Middle frontal gyrus (tissue), 1 donor: ENCODE measurements at regions not wholly inside any gene's neighbourhood (a gene's known extent, or its start where the extent isn't known, plus 50 kb on each side); places are given as distances from the start of the nearest gene placed in this dataset.

ENCODE experiments used
- DNase-seq: peaks from one replicate; pipeline ENCODE4 v3.0.0-alpha.2; 2015; ENCODE audit warnings: low spot score; ENCODE audit errors: extremely low spot score

DNA sequence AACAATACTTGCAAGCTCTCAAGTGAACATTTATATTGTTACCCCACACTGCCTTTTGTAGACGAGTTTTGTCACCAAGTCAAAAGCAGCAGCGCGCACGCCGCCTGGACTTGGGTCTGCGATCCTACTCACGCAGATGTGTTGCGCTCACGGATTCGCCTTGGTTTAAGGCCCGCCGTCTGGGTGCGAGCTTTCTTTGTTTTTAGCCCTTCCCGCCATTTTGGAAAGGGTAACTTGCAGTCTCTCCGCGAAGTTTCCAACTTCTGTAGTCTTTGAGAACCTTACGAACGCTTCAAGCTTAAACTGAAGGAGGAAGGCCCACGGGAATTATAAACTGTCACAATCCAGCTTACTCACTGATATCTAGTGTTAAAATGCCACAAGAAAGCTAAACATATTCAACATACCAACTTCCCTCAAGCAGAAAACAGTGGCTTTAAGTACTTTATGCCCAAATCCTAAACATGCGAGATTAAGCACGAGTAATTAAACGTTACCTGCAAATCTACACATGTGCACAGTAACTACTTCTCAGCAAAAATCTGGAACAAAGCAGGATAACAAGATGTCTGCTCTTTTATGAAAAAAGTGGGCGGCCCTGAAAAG, 80.4 kb upstream of the BTN3A2 start:
- DNase-seq: no peak

DNA sequence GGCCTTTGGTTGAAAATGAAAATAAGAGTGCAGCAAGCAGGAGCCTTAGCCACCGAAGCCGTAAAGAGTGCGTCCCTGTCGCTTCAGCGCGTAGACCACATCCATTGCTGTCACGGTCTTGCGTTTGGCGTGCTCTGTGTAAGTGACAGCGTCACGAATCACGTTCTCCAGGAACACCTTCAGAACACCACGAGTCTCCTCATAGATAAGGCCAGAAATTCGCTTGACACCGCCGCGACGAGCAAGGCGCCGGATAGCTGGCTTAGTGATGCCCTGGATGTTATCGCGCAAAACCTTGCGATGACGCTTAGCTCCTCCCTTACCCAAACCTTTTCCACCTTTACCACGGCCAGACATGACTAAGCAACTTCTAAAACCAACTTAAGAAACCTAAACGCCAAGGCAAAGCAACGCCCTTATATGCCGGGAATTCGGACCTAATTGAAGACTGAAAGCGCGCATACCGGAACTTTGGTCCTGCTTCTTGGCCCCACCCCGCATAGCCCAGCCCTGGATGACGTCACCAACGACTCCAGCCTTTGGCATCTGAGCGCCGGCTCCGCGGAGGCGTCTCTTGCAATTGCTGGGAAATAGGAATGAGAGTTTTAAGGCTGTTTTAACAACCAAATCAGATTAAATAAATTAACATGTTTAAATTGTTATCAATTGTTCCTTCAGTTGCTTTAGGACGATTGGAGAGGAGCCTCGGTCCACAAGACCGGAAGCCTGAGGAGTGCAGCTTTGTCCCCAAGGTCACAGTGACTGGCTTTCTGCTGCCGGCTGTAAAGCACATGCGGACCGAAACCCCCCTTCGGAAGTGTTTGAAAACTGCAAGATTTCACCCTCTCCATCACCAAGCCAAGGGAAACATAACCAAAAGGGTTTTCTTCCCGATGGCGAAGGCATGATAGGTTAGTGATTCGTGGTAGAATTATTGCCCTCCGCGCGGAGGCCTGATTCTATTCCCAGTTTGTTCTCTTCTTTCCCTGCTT, 79.6 kb upstream of the BTN3A2 start:
- peak; percentile 92 for DNase-seq

DNA sequence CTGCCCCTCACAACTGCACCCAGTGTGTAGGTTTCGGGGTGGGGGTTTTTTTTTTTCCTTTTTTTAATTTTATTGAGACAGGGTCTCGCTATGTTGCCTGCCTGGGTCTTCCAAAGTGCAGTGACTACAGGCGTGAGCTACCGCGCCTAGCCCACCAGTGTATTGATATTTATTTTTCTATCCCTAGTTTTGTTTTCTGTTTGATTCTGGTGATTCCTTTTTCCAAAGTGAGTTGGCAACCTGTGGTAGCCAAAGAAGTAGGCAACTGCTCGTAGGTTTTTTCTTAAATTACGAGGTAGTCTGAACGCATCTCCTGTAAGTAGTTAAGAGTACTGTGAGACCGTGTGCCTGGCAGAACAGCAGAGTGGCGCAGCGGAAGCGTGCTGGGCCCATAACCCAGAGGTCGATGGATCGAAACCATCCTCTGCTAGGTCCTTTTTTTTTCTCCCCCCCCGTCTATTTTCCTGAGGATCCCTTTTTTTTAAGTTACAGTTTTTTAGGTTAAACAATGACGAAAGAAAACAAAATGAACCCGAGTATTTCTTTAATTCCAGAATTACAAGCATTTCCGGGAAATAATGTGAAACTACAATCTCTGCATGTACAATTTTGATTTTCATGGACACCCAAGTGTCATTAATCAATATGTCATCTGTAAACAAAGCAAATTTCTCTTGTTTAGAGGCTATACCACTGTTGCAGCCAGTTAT, 78.7 kb upstream of the BTN3A2 start:
- peak; percentile 77 for DNase-seq

DNA sequence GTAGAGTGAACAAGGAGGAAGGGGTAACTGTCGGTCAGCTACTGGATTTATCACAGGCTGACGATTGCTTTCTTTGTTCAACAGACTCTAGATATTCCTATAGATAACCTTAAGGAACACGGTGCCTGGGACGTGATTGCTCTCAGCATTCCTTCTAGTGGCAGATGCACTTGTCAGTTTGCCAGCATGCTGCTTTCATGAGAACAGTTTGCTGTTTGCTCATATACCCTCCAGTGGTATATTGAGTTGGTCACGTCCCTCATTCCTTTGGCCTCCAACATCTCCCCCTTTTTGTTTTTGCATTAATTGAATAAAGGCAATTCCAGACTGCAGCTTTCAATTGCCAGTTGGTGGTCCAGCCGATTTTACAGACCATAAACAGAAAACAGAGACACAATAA, 76.8 kb upstream of the BTN3A2 start:
- no peak for DNase-seq

DNA sequence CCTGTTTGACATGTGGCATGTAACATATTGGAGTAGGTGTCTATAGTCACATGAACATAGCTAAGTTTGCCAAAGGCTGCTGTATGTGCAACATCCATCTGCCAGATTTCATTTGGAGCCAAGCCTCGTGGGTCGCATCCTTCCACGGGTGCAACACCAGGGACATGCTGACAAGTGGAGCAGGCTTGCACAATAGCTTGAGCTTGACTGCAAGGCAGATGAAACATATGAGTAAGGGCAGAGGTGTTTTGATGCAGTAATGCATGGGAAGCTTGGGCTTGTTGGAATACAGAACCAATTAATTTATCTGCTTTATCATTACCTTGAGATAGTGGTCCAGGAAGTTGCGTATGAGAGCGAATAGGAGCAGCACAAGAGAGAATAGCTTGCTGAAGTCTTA, 74.1 kb upstream of the BTN3A2 start:
- no peak for DNase-seq

DNA sequence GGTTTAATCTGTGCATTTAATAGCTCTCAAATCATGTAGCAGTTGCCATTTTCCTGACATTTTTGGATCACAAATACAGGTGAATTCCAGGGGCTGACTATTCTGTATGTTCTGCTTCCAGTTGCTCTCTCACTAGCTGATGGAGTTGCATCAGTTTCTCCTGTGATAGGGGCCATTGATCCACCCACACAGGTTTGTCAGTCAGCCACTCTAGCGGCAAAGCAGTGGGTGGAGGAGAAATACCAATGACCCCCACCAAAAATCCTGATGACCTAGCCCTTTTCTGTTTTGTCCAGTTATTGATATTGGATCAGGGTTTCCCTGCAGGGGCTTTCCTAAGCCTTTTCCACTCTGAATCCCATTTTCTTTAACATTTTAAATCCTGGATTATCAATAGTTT, 72.3 kb upstream of the BTN3A2 start:
- DNase-seq: no peak

DNA sequence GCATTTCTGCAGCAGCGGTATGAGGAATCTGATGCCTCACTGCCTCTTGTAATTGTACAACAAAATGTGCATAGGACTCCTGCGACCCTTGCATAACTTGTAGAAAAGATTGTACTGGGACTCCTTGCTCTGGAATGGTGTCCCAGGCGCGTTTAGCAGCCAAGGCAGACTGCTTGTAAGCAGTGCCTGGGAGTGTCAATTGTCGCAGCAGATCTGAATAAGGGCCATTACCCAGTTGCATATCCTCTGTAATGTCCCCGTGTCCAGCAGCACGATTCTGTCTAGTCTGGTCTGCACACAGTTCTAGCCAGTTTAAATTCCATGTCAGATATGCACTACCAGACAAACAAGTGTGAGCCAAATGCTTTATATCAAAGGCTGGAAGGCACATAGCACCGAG, 70.7 kb upstream of the BTN3A2 start:
- DNase-seq: no peak

DNA sequence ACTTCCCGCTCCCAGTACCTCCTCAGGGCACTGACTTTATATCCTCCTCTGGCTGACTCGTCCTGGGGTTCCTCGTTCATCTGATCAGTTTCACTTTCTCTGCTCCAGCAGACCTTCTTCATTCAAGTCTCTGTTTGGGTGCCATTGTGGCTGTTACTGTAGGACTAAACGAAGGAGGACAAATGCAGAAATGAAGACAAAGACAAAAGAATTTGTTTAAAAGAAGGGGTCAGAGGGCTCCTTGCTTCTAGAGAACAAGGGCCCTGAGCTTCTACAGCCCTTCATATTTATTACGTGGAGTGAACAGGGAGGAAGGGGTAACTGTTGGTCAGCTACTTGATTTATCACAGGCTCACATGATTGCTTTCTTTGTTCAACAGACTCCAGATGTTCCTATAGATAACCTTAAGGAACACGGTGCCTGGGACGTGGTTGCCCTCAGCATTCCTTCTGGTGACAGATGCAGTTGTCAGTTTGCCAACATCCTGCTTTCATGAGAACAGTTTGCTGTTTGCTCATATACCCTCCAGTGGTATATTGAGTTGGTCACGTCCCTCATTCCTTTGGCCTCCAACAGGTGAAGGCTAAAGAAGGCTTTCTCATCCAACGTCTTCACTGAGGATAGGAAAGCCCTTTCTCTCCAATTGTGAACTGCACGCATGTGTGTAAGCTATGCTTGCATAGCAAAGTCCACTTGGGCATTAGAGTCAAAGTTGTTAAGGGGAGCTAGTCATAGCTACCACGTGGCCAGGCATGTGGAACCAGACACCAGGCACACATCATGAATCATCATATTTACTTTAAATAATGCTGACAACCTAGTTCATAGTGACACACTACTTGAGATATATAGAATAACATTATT, 69.1 kb upstream of the BTN3A2 start:
- DNase-seq: no peak

DNA sequence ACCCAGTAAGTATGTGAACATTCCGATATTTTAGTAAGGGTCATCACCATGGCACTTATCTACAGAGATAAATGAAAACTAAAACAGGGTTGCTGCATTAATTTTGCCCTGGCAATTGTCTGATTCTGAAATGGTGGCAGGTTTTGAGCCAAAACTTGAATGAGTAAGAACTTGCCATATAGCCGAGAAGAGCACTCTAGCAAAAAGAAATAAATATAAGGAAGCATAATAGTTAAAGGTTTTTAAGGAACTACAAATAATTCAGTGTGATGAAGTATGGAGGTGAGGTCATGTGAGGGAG, 68.5 kb upstream of the BTN3A2 start:
- no peak for DNase-seq

DNA sequence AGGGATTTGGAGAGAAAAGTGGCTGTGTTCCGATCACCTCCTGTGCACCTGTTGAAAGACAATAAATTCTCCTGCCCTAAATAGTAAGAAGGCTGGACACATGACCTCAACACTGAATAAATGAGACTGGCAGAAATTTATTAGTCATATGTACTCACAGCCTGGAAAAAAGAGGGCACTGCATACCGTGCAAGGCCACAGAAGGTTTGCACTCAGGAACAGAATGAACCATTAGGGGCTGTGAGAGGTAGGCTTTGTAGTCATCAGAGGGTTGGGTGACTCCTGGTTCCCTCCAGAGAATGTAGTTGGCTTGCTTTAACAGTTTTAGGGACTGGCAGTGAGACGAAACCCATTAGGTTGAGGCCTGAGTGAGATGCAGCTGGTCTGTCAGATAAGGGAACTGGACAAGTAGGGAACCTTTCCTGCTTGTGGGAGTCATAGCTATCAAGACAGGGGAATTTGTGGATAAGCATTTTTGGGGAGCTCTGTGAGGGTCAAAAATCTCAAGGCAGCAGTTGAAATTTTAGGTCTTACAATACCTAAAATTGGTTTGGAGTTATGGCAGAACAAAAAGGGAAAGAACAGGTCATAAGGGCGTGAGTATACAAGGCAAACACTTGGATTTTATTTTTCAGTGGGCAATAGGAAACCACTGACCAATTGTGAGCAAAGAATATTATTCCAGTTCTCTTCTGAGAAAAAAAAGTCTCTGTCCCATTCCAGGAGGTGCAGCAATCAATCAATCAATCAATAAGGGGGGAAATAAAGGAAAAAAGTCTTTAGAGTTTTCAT, 67.9 kb upstream of the BTN3A2 start:
- no peak for DNase-seq

DNA sequence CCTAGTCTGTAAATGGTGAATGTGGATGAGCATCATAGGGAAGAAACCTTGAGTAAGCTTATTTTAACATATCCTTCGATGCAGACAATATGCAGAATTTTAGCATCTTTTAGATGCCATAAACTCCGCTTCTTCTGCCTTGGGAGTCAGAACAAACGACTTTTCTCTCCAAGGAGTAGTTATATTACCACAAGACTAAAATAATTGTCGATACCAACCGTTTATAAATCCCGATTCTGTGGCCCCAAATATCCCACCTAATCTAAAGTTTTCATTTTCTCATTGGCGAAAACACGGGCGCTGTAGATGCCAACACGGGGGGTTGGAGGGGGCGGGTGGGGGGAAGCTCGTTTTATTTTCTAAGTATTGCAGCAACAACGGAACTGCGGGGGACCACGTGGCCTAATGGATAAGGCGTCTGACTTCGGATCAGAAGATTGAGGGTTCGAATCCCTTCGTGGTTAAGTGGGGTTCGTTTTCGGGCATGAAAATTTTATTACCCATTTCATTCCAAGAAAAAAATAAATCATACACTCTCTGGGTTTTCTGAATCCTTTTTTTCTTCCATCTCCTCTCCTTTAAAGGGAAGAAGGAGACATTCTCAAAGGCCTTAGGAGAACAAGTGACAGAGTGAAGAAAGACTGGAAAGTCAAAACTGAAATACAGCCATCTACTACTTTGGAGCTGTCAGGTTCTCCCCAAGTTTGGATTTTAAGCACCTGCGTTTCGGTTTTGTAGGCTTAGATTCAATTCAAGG, 65.5 kb upstream of the BTN3A2 start:
- DNase-seq: no peak

DNA sequence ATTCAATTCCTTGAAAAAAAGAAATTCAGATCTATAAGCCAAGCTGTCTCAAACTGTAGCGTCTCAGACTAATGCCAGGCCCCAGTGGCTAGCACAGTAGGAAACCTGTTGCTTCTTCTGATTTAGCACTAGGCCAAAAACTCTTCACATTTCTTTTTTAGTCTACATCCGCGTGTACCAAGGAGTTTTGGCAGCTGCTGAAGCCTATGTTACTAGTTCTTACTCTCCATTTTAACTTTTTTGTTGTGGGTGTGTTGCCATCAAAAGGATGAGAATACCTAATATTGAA, 65.0 kb upstream of the BTN3A2 start:
- no peak for DNase-seq

DNA sequence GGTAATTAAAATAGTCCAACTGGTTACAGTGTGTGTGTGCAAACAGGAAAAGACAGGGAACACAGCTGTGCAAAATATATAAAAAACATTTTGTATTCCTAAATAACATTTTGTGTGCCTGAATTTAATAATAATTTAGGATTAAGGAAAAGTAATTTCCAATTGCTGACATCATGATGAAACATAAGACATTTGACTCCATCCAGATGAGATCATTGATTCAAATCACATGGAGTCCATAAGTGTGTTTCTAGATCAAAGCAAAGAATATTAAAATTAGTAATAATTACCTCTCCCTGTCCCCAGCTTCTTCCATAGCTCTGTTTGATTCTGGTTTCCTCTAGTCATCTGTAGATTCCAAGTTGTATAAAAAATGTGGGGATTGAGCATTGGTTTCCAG, 64.6 kb upstream of the BTN3A2 start:
- no peak for DNase-seq

DNA sequence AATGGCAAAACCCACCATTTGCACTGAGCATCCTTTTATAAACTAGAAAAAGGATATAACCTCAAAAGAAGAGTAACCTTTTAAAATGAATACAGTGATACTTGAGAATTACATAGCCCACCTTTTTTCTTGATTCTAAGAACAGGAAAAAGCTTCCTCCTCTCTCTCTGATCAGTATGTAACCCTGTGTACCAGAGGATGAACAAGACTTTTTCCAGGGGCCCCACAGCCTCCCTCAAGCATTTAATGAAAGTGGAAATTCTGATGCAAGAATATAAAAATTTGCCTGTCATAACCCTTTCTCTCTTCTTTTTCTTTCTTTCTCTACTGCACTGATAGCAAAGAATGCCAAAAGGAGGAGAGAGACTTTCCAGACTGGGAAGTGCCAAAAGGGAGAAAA, 64.2 kb upstream of the BTN3A2 start:
- DNase-seq: no peak

DNA sequence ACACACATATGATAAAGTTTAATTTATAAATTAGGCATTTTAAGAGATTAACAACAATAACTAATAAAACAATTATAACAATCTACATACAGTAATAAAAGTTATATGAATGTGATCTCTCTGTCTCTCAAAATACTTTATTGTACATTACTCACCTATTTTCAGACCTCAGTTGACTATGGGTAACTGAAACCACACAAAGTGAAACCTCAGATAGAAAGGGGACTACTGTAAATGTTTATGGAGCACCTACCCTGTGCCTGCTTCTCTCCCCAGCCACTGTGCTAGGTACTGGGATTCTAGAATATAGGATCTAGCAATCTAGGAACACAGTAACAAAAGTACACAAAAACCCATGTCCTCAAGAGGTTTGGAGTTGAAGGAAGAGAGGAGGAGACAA, 63.4 kb upstream of the BTN3A2 start:
- no peak for DNase-seq

DNA sequence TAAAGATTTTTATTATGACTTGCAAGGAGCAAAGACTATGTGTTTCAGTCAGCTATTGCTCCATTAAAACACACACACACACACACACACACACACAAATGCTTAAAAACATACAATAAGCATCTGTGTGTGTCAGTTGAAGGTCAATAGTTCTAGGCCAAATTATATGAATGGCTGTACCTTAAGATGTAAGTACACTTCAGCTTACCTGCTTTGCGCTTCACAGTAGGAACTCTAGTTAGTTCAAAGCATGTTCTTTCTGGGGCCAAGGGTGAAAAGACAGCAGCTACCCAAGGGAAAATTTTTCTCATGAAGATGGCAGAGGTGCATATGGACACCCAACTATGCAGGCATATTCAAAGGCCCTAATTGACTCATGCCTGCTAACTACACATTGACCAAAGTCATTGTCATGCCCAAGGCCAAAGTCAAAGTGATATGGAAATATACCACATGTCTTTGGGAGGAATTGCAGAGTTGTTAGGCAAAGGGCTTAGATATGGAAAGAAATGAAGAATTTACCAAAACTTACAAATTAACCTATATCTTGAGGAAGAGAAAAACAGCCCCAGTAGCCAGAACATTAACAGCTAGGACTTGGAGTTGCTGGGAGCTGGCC, 61.9 kb upstream of the BTN3A2 start:
- DNase-seq: no peak

DNA sequence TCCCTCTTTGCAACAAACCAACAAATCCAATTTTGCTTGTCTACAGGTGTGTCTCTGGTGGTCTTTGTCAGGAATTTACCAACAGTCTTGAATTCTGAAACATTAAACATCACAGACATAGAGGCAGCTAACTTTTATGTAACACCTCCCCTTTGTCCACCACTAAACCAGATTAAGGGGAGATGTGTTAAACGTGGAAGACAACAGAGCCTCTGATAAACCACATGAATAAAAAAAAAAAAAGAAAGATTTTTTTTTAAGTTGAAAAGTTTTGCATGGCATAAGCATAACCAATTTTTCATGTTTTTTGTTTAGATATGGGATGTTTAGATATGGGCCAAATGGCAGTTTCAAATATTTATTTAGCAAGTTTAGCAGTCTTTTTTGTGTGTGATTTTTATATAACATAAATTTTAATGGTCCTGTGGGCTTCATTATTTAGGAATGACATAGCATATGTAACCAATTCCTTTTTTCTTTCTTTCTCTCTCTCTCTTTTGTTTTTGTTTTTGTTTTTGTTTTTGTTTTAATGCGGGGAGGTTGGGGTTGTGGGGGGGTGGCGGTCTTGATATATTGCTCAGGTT, 60.7 kb upstream of the BTN3A2 start:
- no peak for DNase-seq

DNA sequence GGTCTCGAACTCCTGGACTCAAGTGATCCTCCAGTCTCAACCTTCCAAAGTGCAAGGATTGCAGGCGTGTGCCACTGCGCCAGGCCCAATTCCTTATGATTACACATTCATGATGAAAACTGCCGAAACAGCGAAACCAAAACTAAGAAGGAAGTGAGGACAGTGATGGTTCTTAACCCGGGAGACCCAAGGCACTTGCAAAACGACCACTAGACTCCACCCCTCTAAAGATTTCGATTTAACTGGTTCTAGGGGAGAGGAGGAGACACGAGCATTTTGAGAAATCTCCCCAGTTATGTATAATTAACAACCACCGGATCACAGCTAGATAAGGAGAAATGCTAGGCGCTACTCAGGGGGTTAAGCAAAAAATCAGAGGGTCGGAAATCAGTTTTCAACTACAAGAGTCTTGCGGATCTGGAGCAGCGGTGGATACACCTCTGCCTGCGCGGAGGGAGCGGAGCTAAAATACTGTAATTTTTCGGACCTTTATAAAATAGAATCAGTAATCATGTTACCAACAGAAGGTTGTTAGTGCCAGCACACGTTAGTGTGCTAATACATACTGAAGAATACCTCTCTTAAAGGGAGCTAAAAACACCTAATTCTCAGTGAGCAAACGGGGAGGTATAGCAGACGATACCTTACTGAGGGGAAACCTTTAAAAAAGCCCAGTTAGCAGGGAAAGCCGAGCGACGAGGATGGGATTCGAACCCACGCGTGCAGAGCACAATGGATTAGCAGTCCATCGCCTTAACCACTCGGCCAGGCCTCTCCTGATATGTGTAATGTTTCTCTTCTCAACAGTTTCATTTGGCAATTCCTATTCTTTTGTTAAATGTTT, 60.0 kb upstream of the BTN3A2 start:
- DNase-seq: no peak

DNA sequence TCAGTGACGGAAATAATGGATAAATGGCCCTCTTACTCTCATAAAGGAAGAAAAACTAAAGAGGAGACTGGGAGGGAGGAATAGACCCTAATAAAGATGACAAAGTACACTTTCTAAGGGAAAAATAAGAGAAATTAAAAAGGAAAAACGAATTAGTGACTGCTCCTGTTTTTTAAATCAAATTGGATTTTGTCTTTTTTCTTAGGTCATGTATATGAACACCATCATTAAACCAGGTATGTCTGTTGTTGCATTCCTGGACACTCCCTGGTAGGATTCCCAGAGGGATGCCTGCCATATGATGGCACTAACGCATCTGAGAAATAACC, 59.4 kb upstream of the BTN3A2 start:
- DNase-seq: no peak
